ENCODE measurements at regions not wholly inside any gene's neighbourhood (a gene's known extent, or its start where the extent isn't known, plus 50 kb on each side); places are given as distances from the start of the nearest gene placed in this dataset.
"Not testable (repeated sequence)": the region's sequence is repeated elsewhere in the genome, so short reads cannot be mapped to it uniquely, and the experiment has no call there.

GRCh38 chr6:144633886-144634285, 348.8 kb downstream of the UTRN start:
- no peak for DNase-seq

- no peak for DNase-seq
Observed at GRCh38 chr6:144634371-144634770, 349.2 kb downstream of the UTRN start.

GRCh38 chr6:144635051-144635450, 349.9 kb downstream of the UTRN start:
- DNase-seq, result no peak

- DNase-seq, result not testable (repeated sequence)
Observed at GRCh38 chr6:144636025-144636424, 350.9 kb downstream of the UTRN start.

GRCh38 chr6:144637541-144637940, 352.4 kb downstream of the UTRN start:
- no peak for DNase-seq

GRCh38 chr6:144639654-144640053, 354.5 kb downstream of the UTRN start:
- DNase-seq, result no peak

- no peak for DNase-seq
Observed at GRCh38 chr6:144641286-144641685, 356.2 kb downstream of the UTRN start.

- no peak for DNase-seq
Observed at GRCh38 chr6:144644776-144645175, 359.6 kb downstream of the UTRN start.

- no peak for DNase-seq
Observed at GRCh38 chr6:144646093-144647056, 361.2 kb downstream of the UTRN start.

GRCh38 chr6:144647406-144647964, 362.4 kb downstream of the UTRN start:
- DNase-seq, result no peak

- DNase-seq, result no peak
Observed at GRCh38 chr6:144647971-144648651, 363.0 kb downstream of the UTRN start.

- DNase-seq, result no peak
Observed at GRCh38 chr6:144649085-144649484, 363.9 kb downstream of the UTRN start.

- DNase-seq, result no peak
Observed at GRCh38 chr6:144651234-144651633, 366.1 kb downstream of the UTRN start.

- no peak for DNase-seq
Observed at GRCh38 chr6:144652292-144652891, 367.3 kb downstream of the UTRN start.

- no peak for DNase-seq
Observed at GRCh38 chr6:144653885-144654505, 368.9 kb downstream of the UTRN start.

GRCh38 chr6:144654506-144654905, 369.4 kb downstream of the UTRN start:
- no peak for DNase-seq

GRCh38 chr6:144655376-144655775, 370.2 kb downstream of the UTRN start:
- DNase-seq, result no peak

GRCh38 chr6:144657691-144658090, 372.6 kb downstream of the UTRN start:
- DNase-seq, result no peak

- DNase-seq, result no peak
Observed at GRCh38 chr6:144659202-144660182, 374.4 kb downstream of the UTRN start.

- DNase-seq, result no peak
Observed at GRCh38 chr6:144660561-144661115, 375.5 kb downstream of the UTRN start.

GRCh38 chr6:144661116-144661806, 376.1 kb downstream of the UTRN start:
- no peak for DNase-seq
